NCI-H2227 (cell line): ENCODE measurements at regions not wholly inside any gene's neighbourhood (a gene's known extent, or its start where the extent isn't known, plus 50 kb on each side); places are given as distances from the start of the nearest gene placed in this dataset.
"Not testable (repeated sequence)": the region's sequence is repeated elsewhere in the genome, so short reads cannot be mapped to it uniquely, and the experiment has no call there.

Experiments used
- DNase-seq: peaks from one replicate; lab custom pipeline; 2025; ENCODE audit not compliant: unreplicated experiment; lab: John Stamatoyannopoulos, UW

DNA sequence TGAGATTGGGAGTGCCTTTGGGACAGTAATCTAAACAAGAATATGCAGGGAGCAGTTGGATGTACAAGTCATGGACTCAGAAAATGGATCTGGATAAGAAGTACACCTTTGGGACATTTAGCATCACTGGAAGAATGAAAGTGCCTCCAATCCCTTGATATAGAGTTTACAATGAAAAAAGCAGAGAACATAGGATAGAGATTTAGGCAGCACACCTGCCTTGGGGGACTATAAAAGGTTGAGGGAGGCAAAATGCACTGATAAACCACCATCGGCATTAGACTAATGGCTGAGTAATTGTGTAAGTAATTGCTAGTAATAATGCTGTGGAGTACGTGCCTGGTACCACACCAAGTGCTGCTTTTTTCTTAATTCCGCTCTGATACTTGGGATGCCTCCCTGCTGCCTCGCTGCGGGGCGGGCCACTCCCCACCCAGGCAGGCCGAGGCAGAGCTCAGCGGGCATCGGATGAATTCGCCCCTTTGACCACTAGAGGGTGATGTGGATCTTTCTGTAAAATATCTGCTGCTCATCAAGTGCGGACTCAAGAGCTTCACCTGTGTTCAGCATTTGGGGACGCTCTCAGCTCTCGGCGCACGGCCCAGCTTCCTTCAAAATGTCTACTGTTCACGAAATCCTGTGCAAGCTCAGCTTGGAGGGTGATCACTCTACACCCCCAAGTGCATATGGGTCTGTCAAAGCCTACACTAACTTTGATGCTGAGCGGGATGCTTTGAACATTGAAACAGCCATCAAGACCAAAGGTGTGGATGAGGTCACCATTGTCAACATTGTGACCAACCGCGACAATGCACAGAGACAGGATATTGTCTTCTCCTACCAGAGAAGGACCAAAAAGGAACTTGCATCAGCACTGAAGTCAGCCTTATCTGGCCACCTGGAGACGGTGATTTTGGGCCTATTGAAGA lies 99.9 kb downstream of the ANKRD18B start:
- peak; percentile 79 for DNase-seq

DNA sequence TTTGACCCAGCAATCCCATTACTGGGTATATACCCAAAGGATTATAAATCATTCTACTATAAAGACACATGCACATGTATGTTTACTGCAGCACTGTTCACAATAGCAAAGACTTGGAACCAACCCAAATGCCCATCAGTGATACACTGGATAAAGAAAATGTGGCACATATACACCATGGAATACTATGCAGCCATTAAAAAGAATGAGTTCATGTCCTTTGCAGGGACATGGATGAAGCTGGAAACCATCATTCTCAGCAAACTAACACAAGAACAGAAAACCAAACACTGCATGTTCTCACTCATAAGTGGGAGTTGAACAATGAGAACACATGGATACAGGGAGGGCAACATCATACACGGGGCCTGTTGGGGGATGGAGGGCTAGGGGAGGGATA lies 104.3 kb downstream of the ANKRD18B start:
- DNase-seq = not testable (repeated sequence)

DNA sequence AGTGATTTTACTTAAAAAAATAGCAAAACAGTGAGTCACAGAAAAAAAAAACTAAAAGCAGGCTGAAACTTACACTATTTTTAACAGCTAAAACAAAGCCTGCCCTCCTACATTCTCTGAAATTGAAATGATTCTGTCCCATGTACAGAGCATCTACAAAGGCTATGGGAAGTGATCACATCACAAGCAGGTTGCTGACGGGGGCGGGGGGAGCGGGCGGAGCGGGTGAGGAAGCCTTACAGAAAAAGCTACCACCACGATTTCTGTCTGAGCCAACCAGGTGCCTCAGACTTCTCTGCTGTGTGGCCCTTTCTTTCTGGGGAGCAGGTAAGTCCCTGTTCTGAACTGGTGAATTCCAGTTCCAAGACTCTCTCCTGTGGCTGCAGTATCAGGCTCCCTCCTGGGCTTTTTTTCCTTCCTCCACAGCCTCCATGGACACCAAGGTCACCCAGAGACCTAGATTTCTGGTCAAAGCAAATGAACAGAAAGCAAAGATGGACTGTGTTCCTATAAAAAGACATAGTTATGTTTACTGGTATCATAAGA lies 104.9 kb downstream of the ANKRD18B start:
- DNase-seq = no peak

DNA sequence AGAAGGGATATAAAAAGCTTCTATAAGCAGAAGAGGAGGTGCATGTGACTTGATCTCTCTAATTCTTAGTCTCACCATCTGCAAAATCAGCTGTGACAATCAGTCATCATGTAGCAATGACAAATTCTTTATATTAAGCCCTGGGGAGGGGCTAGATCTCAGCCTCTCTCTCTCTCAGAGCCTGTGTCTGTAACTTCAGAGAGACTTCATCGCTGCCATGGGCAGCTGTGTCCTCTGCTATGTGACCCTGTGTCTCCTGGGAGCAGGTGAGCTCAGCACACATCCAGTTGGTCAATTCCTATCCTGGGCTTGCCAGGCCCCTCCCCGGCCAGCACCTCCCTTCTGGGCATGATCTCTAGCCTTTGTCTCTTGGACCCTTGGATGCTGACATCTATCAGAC lies 109.6 kb downstream of the ANKRD18B start:
- DNase-seq = no peak

DNA sequence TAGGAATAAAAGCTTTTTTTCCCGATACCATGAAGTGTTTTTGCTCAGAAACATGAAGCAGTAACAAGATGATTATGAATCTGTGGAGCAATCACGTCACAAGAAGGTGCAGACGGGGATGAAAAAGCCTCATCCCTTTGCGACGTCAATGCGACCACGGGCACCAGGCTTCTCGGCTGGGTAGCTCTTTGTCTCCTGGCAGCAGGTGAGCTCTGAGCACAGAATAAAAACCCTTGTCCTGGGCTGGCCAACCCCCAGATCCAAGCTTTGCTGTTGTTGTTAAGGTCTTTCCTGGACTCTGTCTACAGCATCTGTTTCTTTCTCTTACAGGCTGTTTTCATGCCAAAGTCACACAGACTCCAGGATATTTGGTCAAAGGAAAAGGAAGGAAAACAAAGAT lies 113.8 kb downstream of the ANKRD18B start:
- peak; percentile 71 for DNase-seq

DNA sequence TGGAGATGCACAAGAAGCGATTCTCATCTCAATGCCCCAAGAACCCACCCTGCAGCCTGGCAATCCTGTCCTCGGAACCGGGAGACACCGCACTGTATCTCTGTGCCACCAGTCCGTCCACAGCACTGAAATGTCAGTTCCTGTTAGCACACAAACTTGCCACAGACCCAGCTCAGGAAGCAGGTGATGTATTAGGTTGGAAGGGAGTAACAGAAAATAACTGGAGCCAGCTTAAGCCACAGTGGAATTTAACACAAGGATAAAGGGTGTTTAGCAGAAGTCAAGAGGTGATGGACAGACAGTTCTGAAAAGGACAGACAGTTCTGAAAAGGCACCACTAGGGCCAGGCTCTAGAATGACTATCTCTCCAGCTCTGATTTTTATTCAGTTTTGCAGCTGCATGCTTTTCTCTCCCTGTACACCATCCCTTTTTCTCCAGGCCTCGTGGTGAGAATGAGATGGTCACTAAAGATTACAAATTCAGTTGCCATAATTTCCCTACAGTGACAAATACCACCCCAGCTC lies 114.4 kb downstream of the ANKRD18B start:
- DNase-seq = peak; percentile 10

DNA sequence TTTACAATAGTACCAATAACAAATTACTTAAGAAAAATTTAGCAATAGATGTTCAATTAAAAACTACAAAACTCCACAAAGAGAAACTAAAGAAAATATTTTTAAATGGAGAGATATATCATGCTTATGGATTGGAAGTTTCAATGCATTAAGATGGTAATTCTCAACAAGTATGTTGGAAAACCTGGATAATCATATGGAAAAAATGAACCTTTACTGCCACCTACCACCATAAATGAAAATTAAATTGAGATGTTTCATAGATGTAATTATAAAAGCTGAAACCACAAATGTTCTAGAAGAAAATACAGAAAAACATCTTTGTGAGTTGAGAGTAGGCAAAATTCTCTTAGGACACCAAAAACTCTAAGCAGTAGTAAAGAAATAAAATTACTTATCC lies 121.7 kb downstream of the ANKRD18B start:
- DNase-seq = no peak

DNA sequence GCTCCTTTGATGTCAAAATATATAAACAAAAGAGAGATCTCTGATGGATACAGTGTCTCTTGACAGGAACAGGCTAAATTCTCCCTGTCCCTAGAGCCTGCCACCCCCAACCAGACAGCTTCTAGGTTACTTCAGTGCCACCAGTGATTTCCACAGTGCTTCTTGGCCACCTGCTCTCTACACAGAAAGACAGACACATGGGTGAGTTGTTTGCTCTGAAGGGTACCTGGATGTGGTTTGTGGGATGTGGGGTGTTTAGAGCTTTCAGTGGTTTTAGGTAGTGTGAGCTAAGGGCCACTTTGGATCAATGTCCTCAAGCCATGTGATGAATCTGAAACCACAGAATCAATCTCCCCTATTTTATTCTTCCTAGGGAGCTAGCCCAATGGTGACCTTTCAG lies 125.4 kb downstream of the ANKRD18B start:
- no peak for DNase-seq

DNA sequence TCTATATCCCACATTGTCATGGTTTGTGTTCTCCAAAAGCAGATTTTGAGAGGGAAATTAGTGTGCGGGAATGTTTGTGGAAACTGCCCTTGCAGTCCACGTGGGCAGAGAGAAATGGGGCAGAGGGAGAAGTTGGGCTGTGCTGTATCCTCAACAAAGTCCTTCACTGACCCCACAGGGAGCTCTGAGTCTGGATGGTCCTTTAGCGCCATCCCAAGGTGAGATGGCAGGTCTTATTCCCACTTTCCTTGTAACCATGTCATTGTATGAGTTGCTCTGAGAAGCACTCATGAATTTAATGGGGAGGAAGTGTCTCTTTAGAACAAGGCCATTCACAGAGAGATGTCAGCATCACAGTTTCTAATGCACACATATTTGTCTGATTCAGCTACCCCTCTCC lies 127.1 kb downstream of the ANKRD18B start:
- no peak for DNase-seq

DNA sequence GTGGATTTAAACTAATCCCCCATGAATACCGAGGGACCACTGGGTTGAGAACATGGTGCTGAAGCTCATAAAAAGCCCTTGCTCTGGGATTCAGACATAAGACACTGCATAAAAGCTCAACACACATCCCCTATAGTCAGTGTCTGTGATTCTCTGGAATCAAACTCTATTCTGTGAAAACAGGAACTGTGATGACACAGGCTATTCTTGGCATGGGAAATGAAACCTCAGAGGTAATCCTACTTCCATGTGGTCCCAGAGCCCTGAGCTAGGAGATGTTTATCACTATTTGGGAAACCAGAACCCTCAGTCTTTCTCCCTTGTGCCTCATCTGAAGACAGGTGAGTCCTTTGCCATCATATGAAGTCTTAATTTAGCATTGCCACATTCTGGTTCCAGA lies 135.4 kb upstream of the PRSS3 start:
- DNase-seq = no peak

DNA sequence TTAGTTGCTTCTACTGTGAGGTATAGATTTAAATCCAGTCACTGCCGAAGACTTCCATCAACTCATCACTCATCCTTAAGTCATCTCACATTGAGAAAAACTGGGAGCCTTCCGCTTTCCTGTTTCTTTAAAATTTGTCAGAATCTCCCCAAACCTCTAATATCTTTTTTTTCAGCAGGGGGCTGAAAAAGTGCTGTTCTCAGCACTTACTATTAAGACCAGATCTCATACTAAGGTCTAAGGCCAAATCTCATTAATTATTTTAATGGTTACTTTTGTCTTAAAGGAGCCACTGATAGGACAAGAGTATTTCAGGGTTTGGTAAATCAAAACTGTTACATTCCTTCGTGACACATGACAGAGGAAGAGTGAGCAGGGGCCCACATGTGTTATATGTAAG lies 134.6 kb upstream of the PRSS3 start:
- DNase-seq = no peak

DNA sequence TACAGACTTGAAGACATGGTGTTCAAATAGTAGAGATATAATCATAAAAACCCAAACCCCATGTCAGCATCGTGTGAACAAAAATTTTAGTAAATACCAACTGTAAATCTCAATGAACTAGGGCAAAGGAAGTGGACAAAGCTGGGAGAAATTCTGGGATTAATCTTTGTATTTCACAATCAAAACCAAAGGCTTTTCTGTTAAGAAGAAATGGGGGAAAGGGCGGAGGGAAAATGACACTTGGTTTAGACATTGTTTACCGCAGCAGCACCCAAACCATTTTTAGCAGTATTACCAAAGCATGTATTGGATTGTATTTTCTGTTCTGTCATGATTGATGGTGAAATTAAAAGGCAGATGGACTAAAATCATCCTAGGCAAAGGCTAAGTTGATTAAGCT lies 134.2 kb upstream of the PRSS3 start:
- no peak for DNase-seq

DNA sequence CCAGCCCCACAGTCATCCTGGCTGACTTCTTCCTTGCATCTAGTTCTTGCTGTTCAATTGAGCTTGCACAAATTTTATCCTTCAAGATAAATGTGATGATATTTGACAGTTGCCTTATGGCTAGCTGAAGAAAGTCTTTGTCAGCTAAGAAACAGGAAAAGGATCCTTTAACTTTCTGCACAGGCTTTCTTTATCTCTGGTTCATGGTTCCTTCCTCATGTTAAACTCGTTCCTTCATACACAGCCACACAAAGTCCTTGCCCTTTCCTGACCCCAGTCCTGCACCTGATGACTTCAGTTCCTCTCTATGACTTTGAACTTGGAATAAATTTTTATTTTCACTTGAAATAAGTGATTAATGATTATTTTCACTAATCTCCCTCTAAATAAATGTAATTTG lies 132.5 kb upstream of the PRSS3 start:
- DNase-seq = no peak

DNA sequence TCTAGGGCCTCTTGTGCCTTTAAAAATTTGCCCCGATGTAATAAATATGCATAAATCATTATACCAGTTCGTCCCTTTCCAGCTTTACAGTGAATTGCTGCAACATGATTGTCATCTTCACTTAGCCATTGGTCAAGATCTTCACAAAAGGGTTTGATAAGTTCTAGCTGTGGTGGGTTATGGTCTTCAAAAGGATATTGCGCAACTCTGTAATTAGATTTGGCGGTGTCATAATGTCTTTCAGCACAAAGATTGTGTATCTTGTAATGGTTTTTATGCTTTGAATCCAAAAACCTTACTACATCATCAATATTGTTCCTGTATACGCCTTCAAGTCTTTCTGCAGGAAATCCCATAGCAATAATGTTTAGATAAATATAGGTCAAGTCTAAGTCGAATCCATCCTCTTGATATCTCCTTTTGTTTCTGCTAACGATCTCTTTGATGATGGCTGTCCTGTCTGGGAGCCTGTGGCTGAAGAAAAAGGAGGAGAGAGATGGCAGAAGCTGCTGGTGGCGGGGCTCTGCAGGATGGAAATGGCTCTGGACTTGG lies 119.1 kb upstream of the PRSS3 start:
- DNase-seq = not testable (repeated sequence)

DNA sequence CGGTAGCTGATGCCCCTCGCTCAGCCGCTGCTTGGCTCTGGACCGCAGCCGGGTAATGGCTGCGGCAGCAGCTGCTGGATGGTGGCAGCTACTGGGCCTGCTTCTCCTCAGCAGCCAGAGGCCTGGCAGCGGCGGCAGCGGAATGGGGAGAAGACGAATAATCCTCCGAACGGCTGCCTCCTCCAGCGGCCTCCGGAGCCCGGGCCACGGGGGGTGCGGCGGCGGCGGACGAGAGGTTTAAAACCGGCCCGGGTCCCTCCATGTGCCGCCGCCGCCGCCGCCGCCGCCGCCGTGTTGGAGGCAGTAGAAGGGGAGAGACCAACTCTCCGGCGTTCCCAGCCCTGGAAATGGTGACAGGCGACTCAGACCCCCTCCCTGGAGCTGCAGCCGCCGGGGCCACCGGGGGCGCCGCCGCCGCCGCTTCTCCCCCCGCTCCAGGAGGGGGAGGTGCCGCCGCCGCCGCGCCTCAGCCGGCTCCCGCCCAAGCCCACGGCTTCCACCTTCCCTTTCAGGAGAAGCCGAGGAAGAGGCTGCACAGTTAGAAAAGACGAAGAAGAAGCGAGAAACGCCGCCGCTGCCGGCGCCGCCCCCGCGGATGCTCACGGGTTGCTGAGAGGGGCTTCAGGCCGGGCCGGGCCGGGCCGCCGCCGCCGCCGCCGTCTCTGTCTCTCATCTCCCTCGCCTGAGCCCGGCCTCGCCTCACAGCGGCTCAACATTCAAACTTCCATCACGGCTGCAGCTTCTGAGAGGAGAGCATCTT lies 118.4 kb upstream of the PRSS3 start:
- peak; percentile 66 for DNase-seq

DNA sequence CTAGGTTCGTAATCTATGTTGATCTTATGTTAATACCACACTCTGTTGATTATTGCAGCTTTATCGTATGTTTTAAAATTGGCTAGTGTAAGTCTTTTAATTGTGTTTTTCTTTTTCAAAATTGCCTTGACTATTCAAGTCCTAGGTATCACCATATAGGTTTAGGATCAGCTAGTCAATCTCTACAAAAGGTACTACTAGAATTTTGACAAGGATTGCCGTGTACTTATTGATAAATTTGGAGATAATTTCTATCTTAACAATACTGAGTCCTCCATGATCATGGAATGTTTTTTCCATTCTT lies 117.9 kb upstream of the PRSS3 start:
- DNase-seq = no peak

DNA sequence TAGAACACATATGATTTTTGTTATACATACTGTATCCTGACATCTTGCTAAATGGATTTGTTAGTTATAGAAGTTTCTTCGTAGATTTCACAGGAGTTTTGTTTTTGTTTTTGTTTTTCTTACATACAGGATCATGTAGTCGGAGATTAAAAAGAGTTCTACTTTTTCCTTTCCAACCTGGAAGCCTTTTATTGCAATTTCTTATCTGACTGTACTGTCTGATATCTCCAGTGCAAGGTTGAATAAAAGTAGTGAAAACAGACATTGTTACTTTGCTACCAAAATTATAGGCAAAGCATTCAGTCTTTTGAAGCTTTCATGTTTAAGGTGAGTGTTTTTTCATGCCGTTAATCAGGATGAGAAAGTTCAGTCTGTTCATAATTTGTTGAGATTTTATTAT lies 117.4 kb upstream of the PRSS3 start:
- no peak for DNase-seq

DNA sequence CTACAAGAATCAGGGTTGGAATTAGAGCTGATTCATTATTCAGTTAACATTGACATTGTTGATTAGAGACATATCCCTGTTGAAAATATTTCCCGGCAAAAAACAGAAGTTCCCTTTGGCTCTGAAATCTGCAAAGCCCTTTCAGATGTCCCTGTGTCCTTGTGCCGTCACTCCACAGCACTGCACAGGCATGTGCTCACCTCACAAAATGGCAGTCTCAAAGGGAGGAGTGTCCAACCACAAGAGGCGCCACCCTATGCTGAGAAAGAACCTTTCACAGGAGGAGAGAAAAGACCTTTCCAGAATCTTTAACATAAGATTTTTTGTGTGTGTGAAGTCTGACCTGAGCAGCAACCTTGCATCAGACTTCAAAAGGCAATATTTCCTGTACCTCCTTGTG lies 112.8 kb upstream of the PRSS3 start:
- no peak for DNase-seq

DNA sequence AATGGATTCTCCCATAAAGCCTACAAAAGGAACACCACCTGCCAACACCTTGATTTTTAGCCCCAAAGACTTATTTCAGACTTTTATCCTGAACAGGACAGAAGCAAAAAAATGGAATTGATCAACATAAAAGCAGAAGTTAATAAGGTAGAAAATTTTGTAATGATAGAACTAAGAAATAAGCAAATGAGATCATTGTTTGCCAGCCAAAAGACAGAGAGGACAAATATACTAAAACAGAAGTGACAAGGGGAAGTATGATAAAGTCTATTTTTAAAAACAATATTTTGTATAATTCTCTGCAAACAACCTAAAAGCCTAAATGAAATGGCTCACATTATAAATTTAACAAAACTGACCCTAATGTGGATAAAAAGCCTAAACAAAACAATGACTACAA lies 110.5 kb upstream of the PRSS3 start:
- DNase-seq = no peak

DNA sequence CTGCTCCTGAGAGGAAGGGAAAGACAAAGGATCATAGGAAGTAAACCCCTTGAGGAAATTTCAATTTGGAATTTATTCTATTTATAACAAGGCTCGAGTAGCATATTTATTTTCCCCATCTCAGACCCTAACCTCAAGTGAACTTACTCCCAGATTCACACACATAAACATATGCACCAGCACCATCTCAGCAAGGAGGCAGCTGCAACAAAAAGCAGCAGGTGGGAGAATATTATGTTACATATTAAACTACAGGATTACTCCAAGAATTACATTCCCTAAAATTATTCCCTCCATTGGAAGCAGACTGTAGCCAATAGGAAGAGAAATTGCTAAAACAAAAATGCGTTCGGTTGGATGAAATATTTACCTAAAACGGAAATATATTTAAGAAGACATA lies 108.4 kb upstream of the PRSS3 start:
- no peak for DNase-seq

DNA sequence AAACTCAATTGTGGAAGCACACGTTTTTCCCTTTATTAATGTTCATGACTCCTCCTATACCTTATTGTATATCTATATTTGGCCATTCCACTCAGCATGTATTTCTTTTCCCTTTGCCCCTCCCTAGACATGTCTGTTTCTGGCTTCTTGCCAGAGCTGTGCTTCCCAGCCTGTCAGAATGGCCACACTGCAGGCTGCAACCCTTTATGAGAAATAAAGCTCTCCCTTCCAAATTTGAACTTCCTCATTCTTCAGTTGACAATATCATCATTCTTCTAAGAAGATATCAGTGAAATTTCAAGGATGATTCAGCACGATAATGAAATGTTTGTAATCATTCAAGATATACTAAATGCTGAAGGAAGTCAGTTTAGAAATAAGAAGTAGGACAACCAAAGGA lies 107.6 kb upstream of the PRSS3 start:
- DNase-seq = no peak
